ENCODE measurements at regions not wholly inside any gene's neighbourhood (a gene's known extent, or its start where the extent isn't known, plus 50 kb on each side); places are given as distances from the start of the nearest gene placed in this dataset.

DNA sequence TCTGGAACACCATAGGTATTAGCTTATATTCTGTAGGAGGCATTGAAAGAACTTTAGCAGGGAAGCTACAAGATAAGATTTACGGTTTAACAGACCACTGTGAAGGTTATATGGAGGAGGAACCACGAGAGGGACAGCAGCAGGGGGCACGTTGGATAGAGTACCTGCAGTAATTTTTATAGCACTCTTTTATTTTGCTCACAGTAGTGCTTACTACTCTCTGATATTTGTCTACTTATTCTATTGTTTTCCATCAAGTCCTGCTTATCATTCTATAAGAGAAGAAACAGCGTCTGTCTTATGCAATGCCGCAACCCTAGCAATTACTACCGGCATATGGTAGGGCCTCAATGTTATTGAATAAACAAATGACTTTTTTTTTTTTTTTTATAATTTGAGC is 122.5 kb downstream of the PCDH7 start:
- H3K36me3 Mint-ChIP-seq, result no peaks in the 10 kb centered on the region

DNA sequence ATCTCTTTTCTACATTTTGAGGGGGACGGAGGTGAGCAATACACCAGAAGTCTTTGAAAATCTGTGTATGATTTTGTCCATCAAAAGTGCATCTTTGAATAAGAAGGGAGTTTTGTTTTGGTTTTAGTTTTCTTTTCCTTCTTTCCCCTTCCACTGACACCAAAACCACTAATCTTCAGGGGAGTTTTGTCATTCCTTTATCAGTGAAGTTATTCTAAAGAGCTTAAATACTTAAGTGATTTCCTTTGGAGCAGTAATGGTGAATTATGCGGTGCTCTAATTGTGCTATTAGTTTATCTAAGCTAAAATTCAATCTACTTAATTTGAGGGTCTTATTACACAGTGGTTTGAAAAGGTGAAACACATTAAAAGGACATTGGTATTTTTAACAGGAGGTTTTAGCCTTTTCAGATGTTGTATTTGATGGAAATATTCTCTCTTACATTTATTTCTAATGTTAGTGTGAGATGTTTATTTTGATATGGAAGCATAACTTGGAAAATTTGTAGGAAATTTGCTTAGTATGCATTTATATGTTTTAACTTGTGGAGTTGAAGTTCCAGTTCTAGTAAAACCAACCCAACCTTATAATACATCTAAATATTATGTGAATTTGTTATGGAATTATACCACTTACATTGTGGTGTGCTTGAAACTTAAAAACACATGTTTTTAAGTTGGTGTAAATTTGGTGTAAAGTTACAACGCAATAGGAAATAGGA is 124.9 kb downstream of the PCDH7 start:
- WGBS (ENCODE audit: insufficient coverage), result 87% methylated on average over 2 of the region's 3 CpGs
- peaks cover 9 to 14% of the 10 kb centered on the region in 2 donors for H3K9me3 Mint-ChIP-seq
- no peaks in the 10 kb centered on the region for H3K4me1 Mint-ChIP-seq
- intact Hi-C loops (cut with micrococcal nuclease), result no loop called here
- Histone ChIP-seq H3K27me3 (ENCODE audit: control insufficient read depth, insufficient read depth, low read length) (no peaks in the 10 kb centered on the region), H3K4me3 (ENCODE audit: low read length) (no peak overlapping the region), H3K36me3 (ENCODE audit: control insufficient read depth, insufficient read depth, low read length) (no peaks in the 10 kb centered on the region), H3K27ac (ENCODE audit: low read length) (no peak overlapping the region), H3K4me1 (ENCODE audit: control insufficient read depth, insufficient read depth, low read length) (no peaks in the 10 kb centered on the region), H3K9me3 (ENCODE audit: control insufficient read depth, insufficient read depth, low read length) (no peaks in the 10 kb centered on the region)
- no peak for ATAC-seq
- TF ChIP-seq, protein P1, sequence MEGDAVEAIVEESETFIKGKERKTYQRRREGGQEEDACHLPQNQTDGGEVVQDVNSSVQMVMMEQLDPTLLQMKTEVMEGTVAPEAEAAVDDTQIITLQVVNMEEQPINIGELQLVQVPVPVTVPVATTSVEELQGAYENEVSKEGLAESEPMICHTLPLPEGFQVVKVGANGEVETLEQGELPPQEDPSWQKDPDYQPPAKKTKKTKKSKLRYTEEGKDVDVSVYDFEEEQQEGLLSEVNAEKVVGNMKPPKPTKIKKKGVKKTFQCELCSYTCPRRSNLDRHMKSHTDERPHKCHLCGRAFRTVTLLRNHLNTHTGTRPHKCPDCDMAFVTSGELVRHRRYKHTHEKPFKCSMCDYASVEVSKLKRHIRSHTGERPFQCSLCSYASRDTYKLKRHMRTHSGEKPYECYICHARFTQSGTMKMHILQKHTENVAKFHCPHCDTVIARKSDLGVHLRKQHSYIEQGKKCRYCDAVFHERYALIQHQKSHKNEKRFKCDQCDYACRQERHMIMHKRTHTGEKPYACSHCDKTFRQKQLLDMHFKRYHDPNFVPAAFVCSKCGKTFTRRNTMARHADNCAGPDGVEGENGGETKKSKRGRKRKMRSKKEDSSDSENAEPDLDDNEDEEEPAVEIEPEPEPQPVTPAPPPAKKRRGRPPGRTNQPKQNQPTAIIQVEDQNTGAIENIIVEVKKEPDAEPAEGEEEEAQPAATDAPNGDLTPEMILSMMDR (IDR thresholded peaks at IDR 0.05), result no peak
- no peaks in the 10 kb centered on the region for H3K36me3 Mint-ChIP-seq
- H3K27me3 Mint-ChIP-seq (ENCODE audit: low read depth in 2 of 2), result no peaks in the 10 kb centered on the region
- no peak overlapping the region for H3K4me3 Mint-ChIP-seq
- H3K27ac Mint-ChIP-seq, result no peak overlapping the region
- DNase-seq, result no peak

More for the DNA sequence above, 122.5 kb downstream of the PCDH7 start:
- 72% methylated on average over 3 of the region's 6 CpGs for WGBS (ENCODE audit: insufficient coverage)
- Mint-ChIP-seq H3K4me1 (no peaks in the 10 kb centered on the region), H3K9me3 (peaks cover 6 to 11% of the 10 kb centered on the region in 2 donors), H3K27me3 (ENCODE audit: low read depth in 2 of 2) (no peaks in the 10 kb centered on the region), H3K4me3 (no peak overlapping the region), H3K27ac (no peak overlapping the region)
- H3K36me3 ChIP-seq (ENCODE audit: control insufficient read depth, insufficient read depth, low read length), result no peaks in the 10 kb centered on the region
- ATAC-seq, result no peak
- no peaks in the 10 kb centered on the region for H3K27me3 ChIP-seq (ENCODE audit: control insufficient read depth, insufficient read depth, low read length)
- H3K9me3 ChIP-seq (ENCODE audit: control insufficient read depth, insufficient read depth, low read length), result no peaks in the 10 kb centered on the region
- DNase-seq, result no peak
- no peak overlapping the region for H3K27ac ChIP-seq (ENCODE audit: low read length)
- no peaks in the 10 kb centered on the region for H3K4me1 ChIP-seq (ENCODE audit: control insufficient read depth, insufficient read depth, low read length)
- intact Hi-C loops (cut with micrococcal nuclease), result no loop called here
- TF ChIP-seq, protein P1 (IDR thresholded peaks at IDR 0.05), result no peak
- no peak overlapping the region for H3K4me3 ChIP-seq (ENCODE audit: low read length)

DNA sequence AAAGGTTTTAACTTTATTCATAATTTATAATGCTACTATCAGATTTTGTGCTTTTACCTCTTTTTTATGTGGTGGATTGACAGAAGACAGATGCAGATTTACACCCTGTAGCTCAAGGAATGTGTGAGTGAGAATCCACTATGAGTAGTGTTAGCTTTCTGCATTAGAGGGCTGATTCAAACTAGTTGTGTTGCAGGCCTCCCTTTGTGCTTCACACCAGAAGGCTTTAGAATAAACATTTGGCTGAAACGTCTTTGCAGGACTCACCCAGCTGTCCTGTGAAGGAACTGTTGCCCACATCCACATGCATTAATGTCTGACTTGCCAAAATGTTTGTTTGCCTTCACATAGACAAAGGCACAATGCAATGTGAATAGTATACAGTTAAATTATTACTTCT is 127.0 kb downstream of the PCDH7 start:
- 86% methylated on average over 1 of the region's 1 CpG for WGBS (ENCODE audit: insufficient coverage)
- Mint-ChIP-seq H3K4me3 (no peak overlapping the region), H3K27ac (no peak overlapping the region), H3K36me3 (no peaks in the 10 kb centered on the region), H3K9me3 (peaks cover 7 to 13% of the 10 kb centered on the region in 2 donors), H3K27me3 (ENCODE audit: low read depth in 2 of 2) (no peaks in the 10 kb centered on the region), H3K4me1 (no peaks in the 10 kb centered on the region)
- TF ChIP-seq, protein P1 (IDR thresholded peaks at IDR 0.05), result no peak
- DNase-seq, result no peak
- Histone ChIP-seq H3K9me3 (ENCODE audit: control insufficient read depth, insufficient read depth, low read length) (no peaks in the 10 kb centered on the region), H3K27me3 (ENCODE audit: control insufficient read depth, insufficient read depth, low read length) (no peaks in the 10 kb centered on the region), H3K36me3 (ENCODE audit: control insufficient read depth, insufficient read depth, low read length) (no peaks in the 10 kb centered on the region), H3K27ac (ENCODE audit: low read length) (no peak overlapping the region), H3K4me1 (ENCODE audit: control insufficient read depth, insufficient read depth, low read length) (no peaks in the 10 kb centered on the region), H3K4me3 (ENCODE audit: low read length) (no peak overlapping the region)
- no peak for ATAC-seq
- intact Hi-C loops (cut with micrococcal nuclease), result no loop called here

DNA sequence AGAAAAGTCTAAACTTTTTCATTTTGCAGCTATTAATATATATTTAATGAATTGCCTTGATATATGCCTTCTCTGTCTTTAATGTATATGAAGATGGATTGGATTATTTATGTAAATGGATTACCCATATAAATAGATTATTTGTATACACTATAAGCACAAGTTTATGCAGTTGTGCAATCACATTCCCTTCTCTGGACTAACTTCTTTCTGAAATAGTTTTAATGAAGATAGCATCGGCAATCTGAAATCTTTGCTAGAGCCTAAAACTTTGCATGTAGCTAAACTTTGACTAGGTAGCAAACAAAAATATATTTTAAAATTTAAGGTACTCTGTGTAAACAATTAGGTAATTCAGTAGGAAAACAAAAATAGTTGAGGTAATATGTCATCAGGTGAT is 127.8 kb downstream of the PCDH7 start:
- H3K27me3 ChIP-seq (ENCODE audit: control insufficient read depth, insufficient read depth, low read length), result no peaks in the 10 kb centered on the region
- 100% methylated on average over 1 of the region's 1 CpG for WGBS (ENCODE audit: insufficient coverage)
- H3K36me3 ChIP-seq (ENCODE audit: control insufficient read depth, insufficient read depth, low read length), result no peaks in the 10 kb centered on the region
- no peaks in the 10 kb centered on the region for H3K27me3 Mint-ChIP-seq (ENCODE audit: low read depth in 2 of 2)
- no peak overlapping the region for H3K4me3 ChIP-seq (ENCODE audit: low read length)
- ATAC-seq (no peak), DNase-seq (no peak)
- no peak overlapping the region for H3K27ac ChIP-seq (ENCODE audit: low read length)
- H3K36me3 Mint-ChIP-seq, result no peaks in the 10 kb centered on the region
- H3K27ac Mint-ChIP-seq, result no peak overlapping the region
- no peaks in the 10 kb centered on the region for H3K9me3 ChIP-seq (ENCODE audit: control insufficient read depth, insufficient read depth, low read length)
- no peaks in the 10 kb centered on the region for H3K4me1 ChIP-seq (ENCODE audit: control insufficient read depth, insufficient read depth, low read length)
- TF ChIP-seq, protein P1 (IDR thresholded peaks at IDR 0.05), result no peak
- H3K9me3 Mint-ChIP-seq, result peaks cover 6 to 8% of the 10 kb centered on the region in 2 donors
- H3K4me1 Mint-ChIP-seq, result no peaks in the 10 kb centered on the region
- H3K4me3 Mint-ChIP-seq, result no peak overlapping the region
- intact Hi-C loops (cut with micrococcal nuclease), result no loop called here

Data from natural killer cell (primary cell).